ENCODE measurements at regions not wholly inside any gene's neighbourhood (a gene's known extent, or its start where the extent isn't known, plus 50 kb on each side); places are given as distances from the start of the nearest gene placed in this dataset.
"Not testable (repeated sequence)": the region's sequence is repeated elsewhere in the genome, so short reads cannot be mapped to it uniquely, and the experiment has no call there.

GRCh38 chrX:43446752-43447151, 209.3 kb upstream of the MAOA start:
- Histone ChIP-seq H3K4me2 (ENCODE audit: low read length, poor library complexity, severe bottlenecking) (no peak overlapping the region), H3K18ac (ENCODE audit: low read depth in 1 of 2, low read length in 2 of 2) (no peak overlapping the region), H3K27me3 (ENCODE audit: control insufficient read depth in 1 of 2, insufficient read depth in 1 of 2, low read length in 2 of 2) (no peaks in the 10 kb centered on the region), H4K8ac (ENCODE audit: low read length) (no peak overlapping the region), H2BK15ac (ENCODE audit: low read depth, poor library complexity, severe bottlenecking) (no peak overlapping the region), H3K9me3 (ENCODE audit: control insufficient read depth, low read length) (peaks cover 13% of the 10 kb centered on the region), H3K4me3 (ENCODE audit: insufficient read depth in 1 of 2, low read depth in 1 of 2, low read length in 2 of 2) (no peak overlapping the region), H3K36me3 (ENCODE audit: control insufficient read depth in 1 of 2, insufficient read depth in 2 of 2, low read depth in 1 of 2, low read length in 2 of 2) (no peaks in the 10 kb centered on the region), H3K4me1 (ENCODE audit: control insufficient read depth, insufficient read depth, low read depth, low read length) (no peaks in the 10 kb centered on the region), H3K79me1 (replicated peaks; ENCODE audit: low read length, poor library complexity, severe bottlenecking) (no peaks in the 10 kb centered on the region), H2AFZ (ENCODE audit: low read depth, low read length) (no peak overlapping the region), H3K14ac (ENCODE audit: low read length in 2 of 2) (no peak overlapping the region), H3K23ac (ENCODE audit: low read length in 2 of 2) (no peak overlapping the region), H3K27ac (ENCODE audit: low read length, poor library complexity, severe bottlenecking) (no peak overlapping the region), H3K9ac (ENCODE audit: low read length) (no peak overlapping the region), H2BK5ac (ENCODE audit: low read depth, low read length, poor library complexity, severe bottlenecking) (no peak overlapping the region), H2BK120ac (ENCODE audit: low read depth, low read length) (no peak overlapping the region), H2AK5ac (ENCODE audit: low read length, severe bottlenecking) (no peak overlapping the region), H4K91ac (ENCODE audit: low read length) (no peak overlapping the region), H3K4ac (ENCODE audit: low read depth in 1 of 2, low read length in 2 of 2) (no peak overlapping the region), H2BK12ac (ENCODE audit: low read length in 2 of 2) (no peak overlapping the region)
- no peak for DNase-seq
- 60% methylated on average over 1 of the region's 2 CpGs for WGBS

- DNase-seq = no peak
- no peak overlapping the region for H3K14ac ChIP-seq (ENCODE audit: low read length in 2 of 2)
- H3K4ac ChIP-seq (ENCODE audit: low read depth in 1 of 2, low read length in 2 of 2) = no peak overlapping the region
- H3K36me3 ChIP-seq (ENCODE audit: control insufficient read depth in 1 of 2, insufficient read depth in 2 of 2, low read depth in 1 of 2, low read length in 2 of 2) = no peaks in the 10 kb centered on the region
- H3K4me1 ChIP-seq (ENCODE audit: control insufficient read depth, insufficient read depth, low read depth, low read length) = no peaks in the 10 kb centered on the region
- no peak overlapping the region for H2AK5ac ChIP-seq (ENCODE audit: low read length, severe bottlenecking)
- H3K4me3 ChIP-seq (ENCODE audit: insufficient read depth in 1 of 2, low read depth in 1 of 2, low read length in 2 of 2) = no peak overlapping the region
- no peak overlapping the region for H2AFZ ChIP-seq (ENCODE audit: low read depth, low read length)
- no peak overlapping the region for H2BK12ac ChIP-seq (ENCODE audit: low read length in 2 of 2)
- H2BK5ac ChIP-seq (ENCODE audit: low read depth, low read length, poor library complexity, severe bottlenecking) = no peak overlapping the region
- H3K9me3 ChIP-seq (ENCODE audit: control insufficient read depth, low read length) = peaks cover 20% of the 10 kb centered on the region
- no peak overlapping the region for H3K27ac ChIP-seq (ENCODE audit: low read length, poor library complexity, severe bottlenecking)
- no peak overlapping the region for H3K23ac ChIP-seq (ENCODE audit: low read length in 2 of 2)
- no peaks in the 10 kb centered on the region for H3K27me3 ChIP-seq (ENCODE audit: control insufficient read depth in 1 of 2, insufficient read depth in 1 of 2, low read length in 2 of 2)
- no peaks in the 10 kb centered on the region for H3K79me1 ChIP-seq (replicated peaks; ENCODE audit: low read length, poor library complexity, severe bottlenecking)
- no peak overlapping the region for H3K9ac ChIP-seq (ENCODE audit: low read length)
- H4K8ac ChIP-seq (ENCODE audit: low read length) = no peak overlapping the region
- H2BK15ac ChIP-seq (ENCODE audit: low read depth, poor library complexity, severe bottlenecking) = no peak overlapping the region
- 50% methylated on average over 1 of the region's 1 CpG for WGBS
- no peak overlapping the region for H3K4me2 ChIP-seq (ENCODE audit: low read length, poor library complexity, severe bottlenecking)
- no peak overlapping the region for H3K18ac ChIP-seq (ENCODE audit: low read depth in 1 of 2, low read length in 2 of 2)
- no peak overlapping the region for H4K91ac ChIP-seq (ENCODE audit: low read length)
- H2BK120ac ChIP-seq (ENCODE audit: low read depth, low read length) = no peak overlapping the region
Observed at GRCh38 chrX:43448688-43449087, 207.4 kb upstream of the MAOA start.

- no peaks in the 10 kb centered on the region for H3K79me1 ChIP-seq (replicated peaks; ENCODE audit: low read length, poor library complexity, severe bottlenecking)
- no peak overlapping the region for H3K14ac ChIP-seq (ENCODE audit: low read length in 2 of 2)
- H2BK15ac ChIP-seq (ENCODE audit: low read depth, poor library complexity, severe bottlenecking) = no peak overlapping the region
- H3K27ac ChIP-seq (ENCODE audit: low read length, poor library complexity, severe bottlenecking) = no peak overlapping the region
- no peak overlapping the region for H3K23ac ChIP-seq (ENCODE audit: low read length in 2 of 2)
- H4K91ac ChIP-seq (ENCODE audit: low read length) = no peak overlapping the region
- H3K4ac ChIP-seq (ENCODE audit: low read depth in 1 of 2, low read length in 2 of 2) = no peak overlapping the region
- H2BK5ac ChIP-seq (ENCODE audit: low read depth, low read length, poor library complexity, severe bottlenecking) = no peak overlapping the region
- H4K8ac ChIP-seq (ENCODE audit: low read length) = no peak overlapping the region
- H2AK5ac ChIP-seq (ENCODE audit: low read length, severe bottlenecking) = no peak overlapping the region
- no peak overlapping the region for H2BK12ac ChIP-seq (ENCODE audit: low read length in 2 of 2)
- H3K4me3 ChIP-seq (ENCODE audit: insufficient read depth in 1 of 2, low read depth in 1 of 2, low read length in 2 of 2) = no peak overlapping the region
- H3K18ac ChIP-seq (ENCODE audit: low read depth in 1 of 2, low read length in 2 of 2) = no peak overlapping the region
- H3K36me3 ChIP-seq (ENCODE audit: control insufficient read depth in 1 of 2, insufficient read depth in 2 of 2, low read depth in 1 of 2, low read length in 2 of 2) = no peaks in the 10 kb centered on the region
- 38% methylated on average over 3 of the region's 4 CpGs for WGBS
- H3K4me1 ChIP-seq (ENCODE audit: control insufficient read depth, insufficient read depth, low read depth, low read length) = no peaks in the 10 kb centered on the region
- H2AFZ ChIP-seq (ENCODE audit: low read depth, low read length) = no peak overlapping the region
- H3K27me3 ChIP-seq (ENCODE audit: control insufficient read depth in 1 of 2, insufficient read depth in 1 of 2, low read length in 2 of 2) = peaks cover 0 to under 1% of the 10 kb centered on the region in 2 experiments
- H2BK120ac ChIP-seq (ENCODE audit: low read depth, low read length) = no peak overlapping the region
- no peak overlapping the region for H3K4me2 ChIP-seq (ENCODE audit: low read length, poor library complexity, severe bottlenecking)
- no peak for DNase-seq
- H3K9me3 ChIP-seq (ENCODE audit: control insufficient read depth, low read length) = peaks cover 30% of the 10 kb centered on the region
- no peak overlapping the region for H3K9ac ChIP-seq (ENCODE audit: low read length)
Observed at GRCh38 chrX:43450355-43450754, 205.7 kb upstream of the MAOA start.

- not testable (repeated sequence) for H2AK5ac ChIP-seq (ENCODE audit: low read length, severe bottlenecking); H2BK12ac ChIP-seq (ENCODE audit: low read length in 2 of 2); H3K18ac ChIP-seq (ENCODE audit: low read depth in 1 of 2, low read length in 2 of 2); H4K8ac ChIP-seq (ENCODE audit: low read length); H3K4me2 ChIP-seq (ENCODE audit: low read length, poor library complexity, severe bottlenecking); H3K79me1 ChIP-seq (replicated peaks; ENCODE audit: low read length, poor library complexity, severe bottlenecking); H2BK120ac ChIP-seq (ENCODE audit: low read depth, low read length); H3K27ac ChIP-seq (ENCODE audit: low read length, poor library complexity, severe bottlenecking); DNase-seq; H3K36me3 ChIP-seq (ENCODE audit: control insufficient read depth in 1 of 2, insufficient read depth in 2 of 2, low read depth in 1 of 2, low read length in 2 of 2); H3K4me1 ChIP-seq (ENCODE audit: control insufficient read depth, insufficient read depth, low read depth, low read length); H2BK5ac ChIP-seq (ENCODE audit: low read depth, low read length, poor library complexity, severe bottlenecking); H3K4ac ChIP-seq (ENCODE audit: low read depth in 1 of 2, low read length in 2 of 2); H2AFZ ChIP-seq (ENCODE audit: low read depth, low read length); H3K14ac ChIP-seq (ENCODE audit: low read length in 2 of 2); H4K91ac ChIP-seq (ENCODE audit: low read length); H2BK15ac ChIP-seq (ENCODE audit: low read depth, poor library complexity, severe bottlenecking); H3K4me3 ChIP-seq (ENCODE audit: insufficient read depth in 1 of 2, low read depth in 1 of 2, low read length in 2 of 2); H3K23ac ChIP-seq (ENCODE audit: low read length in 2 of 2); H3K27me3 ChIP-seq (ENCODE audit: control insufficient read depth in 1 of 2, insufficient read depth in 1 of 2, low read length in 2 of 2); H3K9ac ChIP-seq (ENCODE audit: low read length)
- H3K9me3 ChIP-seq (ENCODE audit: control insufficient read depth, low read length) = peaks cover 30% of the 10 kb centered on the region
- no CpG with 5 or more reads among the region's 4 CpGs for WGBS
Observed at GRCh38 chrX:43451976-43452686, 204.0 kb upstream of the MAOA start.
